IMR-90 (cell line): ENCODE measurements at regions not wholly inside any gene's neighbourhood (a gene's known extent, or its start where the extent isn't known, plus 50 kb on each side); places are given as distances from the start of the nearest gene placed in this dataset.

Experiments
- ATAC-seq: fragments of 200-7000 bp; cut with Tn5 transposase; 2 replicates; pipeline ENCODE4 v1.9.1; 2020; ENCODE audit warnings: low read depth, mild to moderate bottlenecking, moderate library complexity
- BruUV-seq: library from RNA; stranded (reverse); fragments of 400-500 nt; replicated peaks from 2 replicates; lab custom pipeline; 2021; lab: Mats Ljungman, UMichigan
- CTCF ChIA-PET: fragments of 300-600 bp; formaldehyde crosslinking; extraction: SDS; loops from one replicate; lab custom pipeline; 2021; ENCODE audit warnings: antibody characterized with exemption; lab: Yijun Ruan, JAX
- POLR2A ChIA-PET: fragments of 300-600 bp; sonication (Branson Sonifier 250); formaldehyde crosslinking; loops from one replicate; lab custom pipeline; 2022; ENCODE audit warnings: antibody characterized with exemption; ENCODE audit not compliant: unreplicated experiment; lab: Charles Lee
- DNase-seq: peaks from one replicate; pipeline ENCODE4 v3.0.0; 2013
- H2AFZ ChIP-seq: replicated peaks from 2 replicates; pipeline ENCODE3; 2013; ENCODE audit warnings: low read length, mild to moderate bottlenecking; ENCODE audit not compliant: poor library complexity
- H2AK5ac ChIP-seq: 2 replicates; pipeline ENCODE4 v1.6.1; 2013; ENCODE audit warnings: low read depth, low read length, inconsistent platforms
- H2AK9ac ChIP-seq: replicated peaks from 2 replicates; pipeline ENCODE3; 2013; ENCODE audit warnings: mild to moderate bottlenecking, low read depth, low read length, moderate library complexity; ENCODE audit not compliant: poor library complexity
- H2BK120ac ChIP-seq: 2 replicates; pipeline ENCODE4 v1.6.1; 2013; ENCODE audit warnings: low read depth, low read length, inconsistent platforms
- H2BK15ac ChIP-seq: 3 replicates; pipeline ENCODE4 v1.6.1; 2013; ENCODE audit warnings: low read depth, low read length, inconsistent platforms
- H2BK20ac ChIP-seq: 2 replicates; pipeline ENCODE4 v1.6.1; 2013; ENCODE audit warnings: low read depth, mild to moderate bottlenecking, inconsistent platforms, low read length, moderate library complexity
- H2BK5ac ChIP-seq: 2 replicates; pipeline ENCODE4 v1.6.1; 2013; ENCODE audit warnings: mild to moderate bottlenecking, low read depth, low read length, inconsistent platforms; ENCODE audit not compliant: poor library complexity, severe bottlenecking
- H3K14ac ChIP-seq: replicated peaks from 2 replicates; pipeline ENCODE4 v1.6.1; 2013; ENCODE audit warnings: low read depth, low read length, inconsistent platforms
- H3K18ac ChIP-seq: 2 replicates; pipeline ENCODE4 v1.6.1; 2013; ENCODE audit warnings: low read depth, low read length, control low read depth
- H3K23ac ChIP-seq: 2 replicates; pipeline ENCODE4 v1.6.1; 2013; ENCODE audit warnings: low read depth, low read length, inconsistent platforms
- H3K27ac ChIP-seq: 2 replicates; pipeline ENCODE4 v1.5.1; 2013; ENCODE audit warnings: mild to moderate bottlenecking, control low read depth, low read length; ENCODE audit not compliant: insufficient read depth
- H3K27me3 ChIP-seq: 2 replicates; pipeline ENCODE4 v1.6.1; 2013; ENCODE audit warnings: low read length; ENCODE audit not compliant: control insufficient read depth, insufficient read depth
- H3K36me3 ChIP-seq: 2 replicates; pipeline ENCODE4 v1.6.1; 2013; ENCODE audit warnings: low read length, mixed read lengths; ENCODE audit not compliant: control insufficient read depth, insufficient read depth
- H3K4ac ChIP-seq: 2 replicates; pipeline ENCODE4 v1.6.1; 2013; ENCODE audit warnings: low read depth, low read length, inconsistent platforms
- H3K4me1 ChIP-seq: 2 replicates; pipeline ENCODE4 v1.6.1; 2013; ENCODE audit warnings: low read length, mixed read lengths; ENCODE audit not compliant: control insufficient read depth, insufficient read depth
- H3K4me2 ChIP-seq: 2 replicates; pipeline ENCODE4 v1.6.1; 2013; ENCODE audit warnings: low read depth, mild to moderate bottlenecking, control low read depth, low read length, moderate library complexity
- H3K4me3 ChIP-seq: 2 replicates; pipeline ENCODE4 v1.5.1; 2013; ENCODE audit warnings: low read depth, mild to moderate bottlenecking, control low read depth, low read length, moderate library complexity; ENCODE audit not compliant: insufficient read depth
- H3K56ac ChIP-seq: 2 replicates; pipeline ENCODE4 v1.6.1; 2013; ENCODE audit warnings: low read length, inconsistent platforms; ENCODE audit not compliant: insufficient read depth; ENCODE audit errors: extremely low read depth
- H3K79me1 ChIP-seq, 2 experiments: 2 replicates each; pipeline ENCODE4 v1.6.1; 2013; ENCODE audit warnings: low read length in 2 of 2, inconsistent platforms in 1 of 2, low read depth in 1 of 2
- H3K9ac ChIP-seq: 2 replicates; pipeline ENCODE4 v1.6.1; 2013; ENCODE audit warnings: low read depth, low read length, control low read depth
- H3K9me1 ChIP-seq: 2 replicates; pipeline ENCODE4 v1.6.1; 2013; ENCODE audit warnings: low read length, inconsistent platforms; ENCODE audit not compliant: insufficient read depth
- H3K9me3 ChIP-seq: 2 replicates; pipeline ENCODE4 v1.6.1; 2013; ENCODE audit warnings: low read length; ENCODE audit not compliant: control insufficient read depth, insufficient read depth
- H4K20me1 ChIP-seq: 2 replicates; pipeline ENCODE4 v1.6.1; 2013; ENCODE audit warnings: low read length, inconsistent platforms; ENCODE audit not compliant: insufficient read depth
- H4K5ac ChIP-seq: 2 replicates; pipeline ENCODE4 v1.6.1; 2013; ENCODE audit warnings: mild to moderate bottlenecking, low read depth, low read length, control low read depth
- H4K8ac ChIP-seq, 2 experiments: 2 replicates each; pipeline ENCODE4 v1.6.1; 2013; ENCODE audit warnings: low read depth in 2 of 2, low read length in 2 of 2, control low read depth in 1 of 2, inconsistent platforms in 1 of 2
- H4K91ac ChIP-seq: 2 replicates; pipeline ENCODE4 v1.6.1; 2013; ENCODE audit warnings: low read depth, low read length, inconsistent platforms; ENCODE audit not compliant: insufficient read depth
- CTCF ChIP-seq: conservative IDR thresholded peaks from 2 replicates; pipeline ENCODE4 v1.5.1; 2012; ENCODE audit warnings: mild to moderate bottlenecking, low read depth, low read length, improper control_type of control experiment
- ELK1 ChIP-seq: fragments of 150-350 bp; IDR thresholded peaks from 2 replicates; pipeline ENCODE4 v1.6.1; 2016; ENCODE audit warnings: low read depth, mild to moderate bottlenecking, low read length, moderate library complexity, borderline replicate concordance
- MAFK ChIP-seq: IDR thresholded peaks from 2 replicates; pipeline ENCODE4 v1.6.1; 2012; ENCODE audit warnings: low read depth, low read length, improper control_type of control experiment
- MXI1 ChIP-seq: IDR thresholded peaks from 2 replicates; pipeline ENCODE4 v1.6.1; 2012; ENCODE audit warnings: low read depth, mild to moderate bottlenecking, low read length, moderate library complexity, borderline replicate concordance
- RCOR1 ChIP-seq: IDR thresholded peaks from 2 replicates; pipeline ENCODE4 v1.6.1; 2012; ENCODE audit warnings: mild to moderate bottlenecking, low read length, improper control_type of control experiment; ENCODE audit not compliant: insufficient replicate concordance
- WGBS, 2 experiments: methylation state at CpG; one replicate each; pipeline versions ENCODE4 v1.1.5 to v1.1.7; 2013; ENCODE audit warnings: missing lambda C conversion rate in 2 of 2; ENCODE audit not compliant: insufficient read length in 1 of 2; ENCODE audit errors: extremely low coverage in 2 of 2; 5-methylcytosine and 5-hydroxymethylcytosine counted together
- dilution Hi-C: fragments of 300-500 bp; cut with HindIII; formaldehyde crosslinking; loops from one replicate; pipeline ENCODE4 v1.14.3; 2018; ENCODE audit warnings: low sequenced_read_pairs; ENCODE audit not compliant: unreplicated experiment
- in situ Hi-C: fragments of 300-500 bp; cut with MboI; formaldehyde crosslinking; loops from 3 replicates; pipeline ENCODE4 v1.14.3; 2019; ENCODE audit warnings: low sequenced_read_pairs, inconsistent platforms, mixed read lengths
- intact Hi-C: fragments of 100-400 bp; cut with micrococcal nuclease; formaldehyde crosslinking; loops from 2 replicates; pipeline ENCODE4 v1.10.0; 2022

- Histone ChIP-seq H3K27ac (no peak overlapping the region), H3K4ac (no peak overlapping the region), H2BK20ac (no peak overlapping the region), H3K4me3 (no peak overlapping the region), H4K5ac (no peak overlapping the region), H4K8ac (no peak overlapping the region), H3K4me2 (no peak overlapping the region), H3K9me1 (no peaks in the 10 kb centered on the region), H2AK9ac (no peak overlapping the region), H3K9ac (no peak overlapping the region), H3K27me3 (no peaks in the 10 kb centered on the region), H3K79me1 (no peaks in the 10 kb centered on the region), H3K56ac (no peak overlapping the region), H3K9me3 (no peaks in the 10 kb centered on the region), H3K14ac (no peak overlapping the region), H3K23ac (no peak overlapping the region), H3K36me3 (no peaks in the 10 kb centered on the region), H3K18ac (no peak overlapping the region), H2AK5ac (no peak overlapping the region), H2BK120ac (no peak overlapping the region), H3K4me1 (no peaks in the 10 kb centered on the region; the same call in 1 of the 2 replicates), H2BK15ac (no peak overlapping the region), H2BK5ac (no peak overlapping the region), H4K20me1 (no peaks in the 10 kb centered on the region), H4K91ac (no peak overlapping the region), H2AFZ (no peak overlapping the region)
- WGBS, 2 experiments = 49% methylated on average over 2 of the region's 3 CpGs; no CpG with 5 or more reads in 1 of the 2 experiments
- no peak for DNase-seq
- no TSS peak for BruUV-seq
- in situ Hi-C loops (no loop called here), dilution Hi-C loops (no loop called here), intact Hi-C loops (no loop called here)
- POLR2A ChIA-PET = no interaction called here
- no peak for TF ChIP-seq CTCF
- TF ChIP-seq MAFK = no peak
- no peak for TF ChIP-seq MXI1
- no peak for TF ChIP-seq ELK1
- TF ChIP-seq RCOR1 = no peak
- ATAC-seq = no peak
- CTCF ChIA-PET = no interaction called here
Observed at GRCh38 chr20:40503119-40503518, 185.9 kb downstream of the MAFB start.
